Ishikawa (cell line): ENCODE measurements at regions not wholly inside any gene's neighbourhood (a gene's known extent, or its start where the extent isn't known, plus 50 kb on each side); places are given as distances from the start of the nearest gene placed in this dataset.

Source experiments
- CEBPB ChIP-seq: IDR thresholded peaks from 2 replicates; pipeline ENCODE4 v1.6.1; 2012
- CREB1 ChIP-seq: IDR thresholded peaks from 2 replicates; pipeline ENCODE4 v1.6.1; 2012; ENCODE audit warnings: low read depth
- EP300 ChIP-seq: IDR thresholded peaks from 2 replicates; pipeline ENCODE4 v1.6.1; 2012; ENCODE audit warnings: borderline replicate concordance
- FOXM1 ChIP-seq: IDR thresholded peaks from 2 replicates; pipeline ENCODE4 v1.6.1; 2012; ENCODE audit warnings: low read depth, borderline replicate concordance
- NFIC ChIP-seq: IDR thresholded peaks from 2 replicates; pipeline ENCODE4 v1.6.1; 2012
- RAD21 ChIP-seq: IDR thresholded peaks from 2 replicates; pipeline ENCODE4 v1.6.1; 2012; ENCODE audit warnings: low read depth
- REST ChIP-seq: IDR thresholded peaks from 2 replicates; pipeline ENCODE4 v1.6.1; 2012; ENCODE audit warnings: low read depth, mild to moderate bottlenecking
- TEAD4 ChIP-seq: IDR thresholded peaks from 2 replicates; pipeline ENCODE4 v1.6.1; 2012
- YY1 ChIP-seq: IDR thresholded peaks from 2 replicates; pipeline ENCODE4 v1.6.1; 2012; ENCODE audit warnings: low read depth
- TF ChIP-seq, protein P1 (sequence below): IDR thresholded peaks from 2 replicates; pipeline ENCODE4 v1.6.1; 2012
- TF ChIP-seq, protein P2 (sequence below): IDR thresholded peaks from 2 replicates; pipeline ENCODE4 v1.6.1; 2012

DNA sequence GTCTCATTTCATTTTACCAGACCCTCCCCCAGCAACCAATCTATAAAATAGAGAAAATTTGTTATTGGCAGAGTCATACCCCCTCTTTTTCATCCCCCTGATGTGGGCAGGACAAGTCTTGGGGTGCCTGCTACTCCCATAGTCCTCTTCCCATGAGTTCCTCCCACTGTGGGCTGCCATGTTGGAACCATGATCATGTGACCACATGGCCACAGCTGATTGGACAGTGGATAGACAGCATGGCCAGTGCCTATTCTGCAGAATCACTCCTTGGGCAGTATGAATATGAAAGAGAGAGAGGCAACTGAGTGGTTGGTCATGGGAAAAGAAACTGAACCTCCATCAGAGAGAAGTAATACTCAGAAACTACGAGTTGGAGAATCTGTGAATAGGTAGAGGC is 84.9 kb downstream of the PDCL3 start:
- TF ChIP-seq, protein P1, sequence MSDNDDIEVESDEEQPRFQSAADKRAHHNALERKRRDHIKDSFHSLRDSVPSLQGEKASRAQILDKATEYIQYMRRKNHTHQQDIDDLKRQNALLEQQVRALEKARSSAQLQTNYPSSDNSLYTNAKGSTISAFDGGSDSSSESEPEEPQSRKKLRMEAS = no peak
- TF ChIP-seq, protein P2, sequence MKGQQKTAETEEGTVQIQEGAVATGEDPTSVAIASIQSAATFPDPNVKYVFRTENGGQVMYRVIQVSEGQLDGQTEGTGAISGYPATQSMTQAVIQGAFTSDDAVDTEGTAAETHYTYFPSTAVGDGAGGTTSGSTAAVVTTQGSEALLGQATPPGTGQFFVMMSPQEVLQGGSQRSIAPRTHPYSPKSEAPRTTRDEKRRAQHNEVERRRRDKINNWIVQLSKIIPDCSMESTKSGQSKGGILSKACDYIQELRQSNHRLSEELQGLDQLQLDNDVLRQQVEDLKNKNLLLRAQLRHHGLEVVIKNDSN = peak; percentile 64
- TF ChIP-seq EP300 (no peak), TEAD4 (no peak), REST (no peak), CEBPB (no peak), NFIC (no peak), CREB1 (no peak), FOXM1 (no peak), YY1 (no peak), RAD21 (no peak)
